ENCODE measurements at regions not wholly inside any gene's neighbourhood (a gene's known extent, or its start where the extent isn't known, plus 50 kb on each side); places are given as distances from the start of the nearest gene placed in this dataset.

DNA sequence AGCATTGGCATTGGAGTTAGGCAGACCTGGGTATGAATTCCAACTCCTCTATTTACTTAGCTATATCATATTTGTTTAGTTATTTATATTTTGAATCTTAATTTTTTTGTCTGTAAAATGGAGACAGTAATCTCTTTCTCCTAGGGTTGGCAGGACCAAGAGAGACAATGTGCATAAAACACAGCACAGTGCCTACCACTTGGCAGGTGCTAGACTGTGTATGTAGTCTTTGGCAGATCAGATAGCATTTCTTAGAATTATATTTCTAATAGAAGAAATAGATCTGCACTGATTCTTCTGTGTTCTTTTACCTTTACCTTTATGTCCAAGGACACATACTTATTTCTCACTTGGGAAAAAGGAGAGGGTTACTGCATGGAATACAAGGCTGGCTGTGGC lies 177.2 kb downstream of the GIPC2 start:
- TF ChIP-seq EZH2phosphoT487 (conservative IDR thresholded peaks at IDR 0.05; ENCODE audit: low read length): no peak
- TF ChIP-seq, protein P1, sequence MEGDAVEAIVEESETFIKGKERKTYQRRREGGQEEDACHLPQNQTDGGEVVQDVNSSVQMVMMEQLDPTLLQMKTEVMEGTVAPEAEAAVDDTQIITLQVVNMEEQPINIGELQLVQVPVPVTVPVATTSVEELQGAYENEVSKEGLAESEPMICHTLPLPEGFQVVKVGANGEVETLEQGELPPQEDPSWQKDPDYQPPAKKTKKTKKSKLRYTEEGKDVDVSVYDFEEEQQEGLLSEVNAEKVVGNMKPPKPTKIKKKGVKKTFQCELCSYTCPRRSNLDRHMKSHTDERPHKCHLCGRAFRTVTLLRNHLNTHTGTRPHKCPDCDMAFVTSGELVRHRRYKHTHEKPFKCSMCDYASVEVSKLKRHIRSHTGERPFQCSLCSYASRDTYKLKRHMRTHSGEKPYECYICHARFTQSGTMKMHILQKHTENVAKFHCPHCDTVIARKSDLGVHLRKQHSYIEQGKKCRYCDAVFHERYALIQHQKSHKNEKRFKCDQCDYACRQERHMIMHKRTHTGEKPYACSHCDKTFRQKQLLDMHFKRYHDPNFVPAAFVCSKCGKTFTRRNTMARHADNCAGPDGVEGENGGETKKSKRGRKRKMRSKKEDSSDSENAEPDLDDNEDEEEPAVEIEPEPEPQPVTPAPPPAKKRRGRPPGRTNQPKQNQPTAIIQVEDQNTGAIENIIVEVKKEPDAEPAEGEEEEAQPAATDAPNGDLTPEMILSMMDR (IDR thresholded peaks at IDR 0.05; ENCODE audit: insufficient read depth, low read length, poor library complexity, severe bottlenecking): no peak
